ENCODE measurements at regions not wholly inside any gene's neighbourhood (a gene's known extent, or its start where the extent isn't known, plus 50 kb on each side); places are given as distances from the start of the nearest gene placed in this dataset.

DNA sequence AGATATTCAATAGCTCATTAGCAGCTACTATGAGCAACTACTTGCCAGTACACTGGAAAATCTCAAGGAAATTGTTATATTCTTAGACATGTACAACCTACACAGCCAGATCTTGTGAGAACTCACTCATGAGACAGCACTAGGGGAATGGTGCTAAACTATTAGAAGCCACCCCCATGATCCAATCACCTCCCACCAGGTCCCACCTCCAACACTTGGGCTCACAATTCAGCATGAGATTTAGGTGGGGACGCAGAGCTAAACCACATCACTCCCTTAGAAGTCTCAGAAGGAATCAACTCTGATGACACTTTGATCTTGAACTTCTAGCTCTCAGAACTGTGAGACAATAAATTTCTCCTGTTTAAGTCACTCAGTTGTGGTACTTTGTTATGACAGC lies 418.3 kb upstream of the SPHKAP start (continued):
- TF ChIP-seq, protein P1, sequence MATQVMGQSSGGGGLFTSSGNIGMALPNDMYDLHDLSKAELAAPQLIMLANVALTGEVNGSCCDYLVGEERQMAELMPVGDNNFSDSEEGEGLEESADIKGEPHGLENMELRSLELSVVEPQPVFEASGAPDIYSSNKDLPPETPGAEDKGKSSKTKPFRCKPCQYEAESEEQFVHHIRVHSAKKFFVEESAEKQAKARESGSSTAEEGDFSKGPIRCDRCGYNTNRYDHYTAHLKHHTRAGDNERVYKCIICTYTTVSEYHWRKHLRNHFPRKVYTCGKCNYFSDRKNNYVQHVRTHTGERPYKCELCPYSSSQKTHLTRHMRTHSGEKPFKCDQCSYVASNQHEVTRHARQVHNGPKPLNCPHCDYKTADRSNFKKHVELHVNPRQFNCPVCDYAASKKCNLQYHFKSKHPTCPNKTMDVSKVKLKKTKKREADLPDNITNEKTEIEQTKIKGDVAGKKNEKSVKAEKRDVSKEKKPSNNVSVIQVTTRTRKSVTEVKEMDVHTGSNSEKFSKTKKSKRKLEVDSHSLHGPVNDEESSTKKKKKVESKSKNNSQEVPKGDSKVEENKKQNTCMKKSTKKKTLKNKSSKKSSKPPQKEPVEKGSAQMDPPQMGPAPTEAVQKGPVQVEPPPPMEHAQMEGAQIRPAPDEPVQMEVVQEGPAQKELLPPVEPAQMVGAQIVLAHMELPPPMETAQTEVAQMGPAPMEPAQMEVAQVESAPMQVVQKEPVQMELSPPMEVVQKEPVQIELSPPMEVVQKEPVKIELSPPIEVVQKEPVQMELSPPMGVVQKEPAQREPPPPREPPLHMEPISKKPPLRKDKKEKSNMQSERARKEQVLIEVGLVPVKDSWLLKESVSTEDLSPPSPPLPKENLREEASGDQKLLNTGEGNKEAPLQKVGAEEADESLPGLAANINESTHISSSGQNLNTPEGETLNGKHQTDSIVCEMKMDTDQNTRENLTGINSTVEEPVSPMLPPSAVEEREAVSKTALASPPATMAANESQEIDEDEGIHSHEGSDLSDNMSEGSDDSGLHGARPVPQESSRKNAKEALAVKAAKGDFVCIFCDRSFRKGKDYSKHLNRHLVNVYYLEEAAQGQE (IDR thresholded peaks at IDR 0.05): no peak
- TF ChIP-seq HNF4A (conservative IDR thresholded peaks at IDR 0.05): no peak

DNA sequence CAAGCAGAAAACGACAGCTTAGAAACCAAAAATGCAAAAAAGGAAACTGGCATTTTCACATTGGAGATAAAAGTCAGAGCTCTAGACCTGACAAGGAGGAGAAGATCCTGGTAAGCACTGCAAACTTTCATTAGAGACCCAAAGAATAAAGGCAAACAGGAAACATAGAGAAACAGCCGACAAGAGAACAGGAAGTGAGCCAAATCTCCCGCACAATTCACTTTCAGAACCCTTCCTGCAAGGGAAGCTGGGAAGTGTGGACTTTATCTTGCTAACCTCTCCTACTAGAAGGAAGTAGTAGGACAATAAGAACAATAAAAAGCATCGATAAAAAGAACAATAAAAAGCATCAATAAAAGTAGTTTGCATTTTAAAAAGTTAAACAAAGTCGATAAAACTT lies 417.8 kb upstream of the SPHKAP start:
- H3K4me3 ChIP-seq (ENCODE audit: low read depth in 1 of 3, low read length in 3 of 3): no peak overlapping the region
- H3K36me3 ChIP-seq (ENCODE audit: control insufficient read depth in 4 of 4, insufficient read depth in 3 of 4, low read depth in 1 of 4, low read length in 3 of 4): no peaks in the 10 kb centered on the region
- H3K9me3 ChIP-seq (ENCODE audit: control insufficient read depth in 4 of 4, low read length in 3 of 4): no peaks in the 10 kb centered on the region
- H3K9ac ChIP-seq (ENCODE audit: low read depth in 1 of 2, low read length in 2 of 2): no peak overlapping the region
- no peaks in the 10 kb centered on the region for H3K4me1 ChIP-seq (ENCODE audit: control insufficient read depth in 4 of 4, insufficient read depth in 4 of 4, low read length in 3 of 4)
- TF ChIP-seq HNF4G (IDR thresholded peaks at IDR 0.05): no peak
- TF ChIP-seq, protein P2, sequence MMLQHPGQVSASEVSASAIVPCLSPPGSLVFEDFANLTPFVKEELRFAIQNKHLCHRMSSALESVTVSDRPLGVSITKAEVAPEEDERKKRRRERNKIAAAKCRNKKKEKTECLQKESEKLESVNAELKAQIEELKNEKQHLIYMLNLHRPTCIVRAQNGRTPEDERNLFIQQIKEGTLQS (IDR thresholded peaks at IDR 0.05): no peak
- no peak for TF ChIP-seq NR2F2 (IDR thresholded peaks at IDR 0.05)
- no peak for TF ChIP-seq FOXA2 (IDR thresholded peaks at IDR 0.05)
- TF ChIP-seq HNF4A (conservative IDR thresholded peaks at IDR 0.05): no peak
- no peaks in the 10 kb centered on the region for H3K27me3 ChIP-seq (ENCODE audit: control insufficient read depth in 4 of 4, insufficient read depth in 4 of 4, low read length in 3 of 4)
- no peak overlapping the region for H3K27ac ChIP-seq (ENCODE audit: low read depth in 1 of 2, low read length in 2 of 2)
- no peak for DNase-seq (ENCODE audit: low spot score)
- 60% methylated on average over 5 of the region's 5 CpGs for WGBS

DNA sequence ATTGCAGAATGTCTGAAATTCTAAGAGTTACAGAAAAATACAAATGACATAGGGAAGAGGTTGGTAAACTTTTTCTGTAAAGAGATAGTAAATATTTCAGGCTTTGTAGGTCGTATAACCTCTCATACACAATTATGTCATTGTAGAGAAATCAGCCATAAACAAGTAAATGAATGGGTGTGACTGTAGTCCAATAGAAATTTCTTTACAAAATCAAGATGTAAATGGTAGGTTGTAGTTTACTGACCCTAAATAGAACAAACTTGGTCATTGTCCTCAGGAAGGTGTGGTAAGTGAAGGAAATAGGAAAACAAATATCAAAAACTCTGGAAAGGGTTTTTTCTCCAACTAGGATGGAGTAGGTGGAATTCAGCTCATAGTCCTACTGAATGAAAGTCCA lies 415.5 kb upstream of the SPHKAP start:
- no peak overlapping the region for H3K4me3 ChIP-seq (ENCODE audit: low read depth in 1 of 3, low read length in 3 of 3)
- H3K4me1 ChIP-seq (ENCODE audit: control insufficient read depth in 4 of 4, insufficient read depth in 4 of 4, low read length in 3 of 4): no peaks in the 10 kb centered on the region
- no peak overlapping the region for H3K9ac ChIP-seq (ENCODE audit: low read depth in 1 of 2, low read length in 2 of 2)
- DNase-seq (ENCODE audit: low spot score): no peak
- WGBS: 1% methylated on average over 1 of the region's 1 CpG
- TF ChIP-seq TAF1 (conservative IDR thresholded peaks at IDR 0.05): no peak
- TF ChIP-seq RXRA (IDR thresholded peaks at IDR 0.05): no peak
- TF ChIP-seq, protein P3, sequence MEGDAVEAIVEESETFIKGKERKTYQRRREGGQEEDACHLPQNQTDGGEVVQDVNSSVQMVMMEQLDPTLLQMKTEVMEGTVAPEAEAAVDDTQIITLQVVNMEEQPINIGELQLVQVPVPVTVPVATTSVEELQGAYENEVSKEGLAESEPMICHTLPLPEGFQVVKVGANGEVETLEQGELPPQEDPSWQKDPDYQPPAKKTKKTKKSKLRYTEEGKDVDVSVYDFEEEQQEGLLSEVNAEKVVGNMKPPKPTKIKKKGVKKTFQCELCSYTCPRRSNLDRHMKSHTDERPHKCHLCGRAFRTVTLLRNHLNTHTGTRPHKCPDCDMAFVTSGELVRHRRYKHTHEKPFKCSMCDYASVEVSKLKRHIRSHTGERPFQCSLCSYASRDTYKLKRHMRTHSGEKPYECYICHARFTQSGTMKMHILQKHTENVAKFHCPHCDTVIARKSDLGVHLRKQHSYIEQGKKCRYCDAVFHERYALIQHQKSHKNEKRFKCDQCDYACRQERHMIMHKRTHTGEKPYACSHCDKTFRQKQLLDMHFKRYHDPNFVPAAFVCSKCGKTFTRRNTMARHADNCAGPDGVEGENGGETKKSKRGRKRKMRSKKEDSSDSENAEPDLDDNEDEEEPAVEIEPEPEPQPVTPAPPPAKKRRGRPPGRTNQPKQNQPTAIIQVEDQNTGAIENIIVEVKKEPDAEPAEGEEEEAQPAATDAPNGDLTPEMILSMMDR (IDR thresholded peaks at IDR 0.05; ENCODE audit: low read depth, low read length, missing input control): no peak
- no peak for TF ChIP-seq JUND (IDR thresholded peaks at IDR 0.05)
- no peak for TF ChIP-seq RAD21 (IDR thresholded peaks at IDR 0.05)
- H3K27me3 ChIP-seq (ENCODE audit: control insufficient read depth in 4 of 4, insufficient read depth in 4 of 4, low read length in 3 of 4): no peaks in the 10 kb centered on the region
- H3K36me3 ChIP-seq (ENCODE audit: control insufficient read depth in 4 of 4, insufficient read depth in 3 of 4, low read depth in 1 of 4, low read length in 3 of 4): no peaks in the 10 kb centered on the region
- H3K9me3 ChIP-seq (ENCODE audit: control insufficient read depth in 4 of 4, low read length in 3 of 4): no peaks in the 10 kb centered on the region
- H3K27ac ChIP-seq (ENCODE audit: low read depth in 1 of 2, low read length in 2 of 2): no peak overlapping the region

DNA sequence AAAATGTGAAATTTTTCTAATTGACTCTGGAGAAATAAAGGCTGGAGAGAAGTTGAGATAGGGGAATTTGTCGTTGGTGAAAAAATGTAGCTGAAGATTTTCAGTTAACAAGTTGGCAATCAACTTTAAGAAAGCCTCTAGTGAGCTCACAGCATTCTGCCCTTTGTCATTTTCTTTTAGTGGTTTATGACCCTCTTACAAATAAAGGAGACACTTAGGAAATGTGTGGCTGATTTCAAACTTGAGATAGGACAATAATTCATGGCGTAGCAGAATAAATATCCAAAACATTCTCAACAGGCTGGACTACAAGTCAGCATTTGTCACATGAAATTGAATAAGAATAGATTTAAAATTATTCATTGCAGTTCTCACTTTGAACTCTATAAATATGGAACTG lies 412.5 kb upstream of the SPHKAP start:
- DNase-seq (ENCODE audit: low spot score): no peak
- H3K4me1 ChIP-seq (ENCODE audit: control insufficient read depth in 4 of 4, insufficient read depth in 4 of 4, low read length in 3 of 4): no peaks in the 10 kb centered on the region
- H3K36me3 ChIP-seq (ENCODE audit: control insufficient read depth in 4 of 4, insufficient read depth in 3 of 4, low read depth in 1 of 4, low read length in 3 of 4): no peaks in the 10 kb centered on the region
- H3K9ac ChIP-seq (ENCODE audit: low read depth in 1 of 2, low read length in 2 of 2): no peak overlapping the region
- WGBS: 57% methylated on average over 2 of the region's 2 CpGs
- no peak overlapping the region for H3K4me3 ChIP-seq (ENCODE audit: low read depth in 1 of 3, low read length in 3 of 3)
- H3K27me3 ChIP-seq (ENCODE audit: control insufficient read depth in 4 of 4, insufficient read depth in 4 of 4, low read length in 3 of 4): no peaks in the 10 kb centered on the region
- H3K27ac ChIP-seq (ENCODE audit: low read depth in 1 of 2, low read length in 2 of 2): no peak overlapping the region
- no peaks in the 10 kb centered on the region for H3K9me3 ChIP-seq (ENCODE audit: control insufficient read depth in 4 of 4, low read length in 3 of 4)
- TF ChIP-seq, protein P2 (IDR thresholded peaks at IDR 0.05): no peak
- TF ChIP-seq EGR1 (IDR thresholded peaks at IDR 0.05; ENCODE audit: low read depth in 2 of 2) (no peak), YY1 (IDR thresholded peaks at IDR 0.05) (no peak), RAD21 (IDR thresholded peaks at IDR 0.05) (no peak)
- TF ChIP-seq, protein P4, sequence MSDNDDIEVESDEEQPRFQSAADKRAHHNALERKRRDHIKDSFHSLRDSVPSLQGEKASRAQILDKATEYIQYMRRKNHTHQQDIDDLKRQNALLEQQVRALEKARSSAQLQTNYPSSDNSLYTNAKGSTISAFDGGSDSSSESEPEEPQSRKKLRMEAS (IDR thresholded peaks at IDR 0.05): no peak
- TF ChIP-seq, protein P1 (IDR thresholded peaks at IDR 0.05): no peak
- TF ChIP-seq, protein P5, sequence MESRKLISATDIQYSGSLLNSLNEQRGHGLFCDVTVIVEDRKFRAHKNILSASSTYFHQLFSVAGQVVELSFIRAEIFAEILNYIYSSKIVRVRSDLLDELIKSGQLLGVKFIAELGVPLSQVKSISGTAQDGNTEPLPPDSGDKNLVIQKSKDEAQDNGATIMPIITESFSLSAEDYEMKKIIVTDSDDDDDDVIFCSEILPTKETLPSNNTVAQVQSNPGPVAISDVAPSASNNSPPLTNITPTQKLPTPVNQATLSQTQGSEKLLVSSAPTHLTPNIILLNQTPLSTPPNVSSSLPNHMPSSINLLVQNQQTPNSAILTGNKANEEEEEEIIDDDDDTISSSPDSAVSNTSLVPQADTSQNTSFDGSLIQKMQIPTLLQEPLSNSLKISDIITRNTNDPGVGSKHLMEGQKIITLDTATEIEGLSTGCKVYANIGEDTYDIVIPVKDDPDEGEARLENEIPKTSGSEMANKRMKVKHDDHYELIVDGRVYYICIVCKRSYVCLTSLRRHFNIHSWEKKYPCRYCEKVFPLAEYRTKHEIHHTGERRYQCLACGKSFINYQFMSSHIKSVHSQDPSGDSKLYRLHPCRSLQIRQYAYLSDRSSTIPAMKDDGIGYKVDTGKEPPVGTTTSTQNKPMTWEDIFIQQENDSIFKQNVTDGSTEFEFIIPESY (IDR thresholded peaks at IDR 0.05): no peak

All from liver (tissue), 8 donors.